Naive thymus-derived CD4-positive, alpha-beta T cell (primary cell): ENCODE measurements at regions not wholly inside any gene's neighbourhood (a gene's known extent, or its start where the extent isn't known, plus 50 kb on each side); places are given as distances from the start of the nearest gene placed in this dataset.

Source experiments
- ATAC-seq: fragments of 150-1000 bp; cut with Tn5 transposase; 2 replicates; pipeline ENCODE4 v1.10.0; 2021; ENCODE audit warnings: mild to moderate bottlenecking, moderate library complexity
- CTCF ChIA-PET: fragments of 350-600 bp; sonication (Branson Sonifier 250); formaldehyde crosslinking; loops from one replicate; lab custom pipeline; 2021; ENCODE audit warnings: antibody characterized with exemption; lab: Charles Lee
- POLR2A ChIA-PET: fragments of 350-600 bp; sonication (Branson Sonifier 250); formaldehyde crosslinking; loops from one replicate; lab custom pipeline; 2021; ENCODE audit warnings: antibody characterized with exemption, inconsistent platforms; lab: Charles Lee
- DNase-seq, 9 donors: peaks; one replicate each; pipeline versions ENCODE4 v3.0.0 to v3.0.0-alpha.2; 2020 to 2022; ENCODE audit warnings: mixed read lengths in 1 of 9
- H3K27ac ChIP-seq: one replicate; pipeline ENCODE4 v1.7.0; 2013; ENCODE audit warnings: mild to moderate bottlenecking, low read depth, low read length, moderate library complexity
- H3K27me3 ChIP-seq, 2 donors: one replicate each; pipeline ENCODE4 v1.7.0; 2013; ENCODE audit warnings: low read length in 2 of 2, mild to moderate bottlenecking in 2 of 2, moderate library complexity in 2 of 2; ENCODE audit not compliant: control insufficient read depth in 2 of 2, insufficient read depth in 2 of 2
- H3K36me3 ChIP-seq, 3 experiments: 1 replicate in 2 of 3; 2 replicates in 1 of 3; pipeline ENCODE4 v1.7.0; 2013; ENCODE audit warnings: low read length in 3 of 3, mild to moderate bottlenecking in 3 of 3, moderate library complexity in 1 of 3; ENCODE audit not compliant: insufficient read depth in 3 of 3, control insufficient read depth in 2 of 3
- H3K4me1 ChIP-seq, 2 donors: one replicate each; pipeline ENCODE4 v1.7.0; 2013; ENCODE audit warnings: low read length in 2 of 2, mild to moderate bottlenecking in 2 of 2, moderate library complexity in 1 of 2; ENCODE audit not compliant: control insufficient read depth in 2 of 2, insufficient read depth in 2 of 2
- H3K4me3 ChIP-seq: 2 replicates; pipeline ENCODE4 v1.7.0; 2013; ENCODE audit warnings: mild to moderate bottlenecking, low read length
- H3K9me3 ChIP-seq, 3 experiments: 1 replicate in 2 of 3; 2 replicates in 1 of 3; pipeline ENCODE4 v1.7.0; 2013; ENCODE audit warnings: low read length in 3 of 3; ENCODE audit not compliant: control insufficient read depth in 2 of 3
- H3K27ac Mint-ChIP-seq, 9 donors: one replicate each; pipeline ENCODE4 v1.8.0; 2020 to 2022; ENCODE audit warnings: mixed read lengths in 9 of 9, mild to moderate bottlenecking in 8 of 9, moderate library complexity in 5 of 9, inconsistent platforms in 2 of 9
- H3K27me3 Mint-ChIP-seq, 5 donors: one replicate each; pipeline ENCODE4 v1.8.0; 2021 to 2022; ENCODE audit warnings: mixed read lengths in 5 of 5, mild to moderate bottlenecking in 1 of 5
- H3K36me3 Mint-ChIP-seq, 5 donors: one replicate each; pipeline ENCODE4 v1.8.0; 2020 to 2022; ENCODE audit warnings: mixed read lengths in 5 of 5, mild to moderate bottlenecking in 3 of 5, inconsistent platforms in 1 of 5
- H3K4me1 Mint-ChIP-seq, 7 donors: one replicate each; pipeline ENCODE4 v1.8.0; 2020 to 2022; ENCODE audit warnings: mixed read lengths in 7 of 7, mild to moderate bottlenecking in 3 of 7, inconsistent platforms in 1 of 7
- H3K4me3 Mint-ChIP-seq, 10 donors: one replicate each; pipeline ENCODE4 v1.8.0; 2020 to 2022; ENCODE audit warnings: mild to moderate bottlenecking in 10 of 10, mixed read lengths in 10 of 10, moderate library complexity in 6 of 10, inconsistent platforms in 2 of 10
- H3K9me3 Mint-ChIP-seq, 11 donors: one replicate each; pipeline ENCODE4 v1.8.0; 2020 to 2022; ENCODE audit warnings: mixed read lengths in 11 of 11, mild to moderate bottlenecking in 4 of 11, inconsistent platforms in 1 of 11, moderate library complexity in 1 of 11
- intact Hi-C, 2 donors: fragments of 100-400 bp; cut with micrococcal nuclease; formaldehyde crosslinking; loops; one replicate each; pipeline ENCODE4 v1.15.1; 2023

DNA sequence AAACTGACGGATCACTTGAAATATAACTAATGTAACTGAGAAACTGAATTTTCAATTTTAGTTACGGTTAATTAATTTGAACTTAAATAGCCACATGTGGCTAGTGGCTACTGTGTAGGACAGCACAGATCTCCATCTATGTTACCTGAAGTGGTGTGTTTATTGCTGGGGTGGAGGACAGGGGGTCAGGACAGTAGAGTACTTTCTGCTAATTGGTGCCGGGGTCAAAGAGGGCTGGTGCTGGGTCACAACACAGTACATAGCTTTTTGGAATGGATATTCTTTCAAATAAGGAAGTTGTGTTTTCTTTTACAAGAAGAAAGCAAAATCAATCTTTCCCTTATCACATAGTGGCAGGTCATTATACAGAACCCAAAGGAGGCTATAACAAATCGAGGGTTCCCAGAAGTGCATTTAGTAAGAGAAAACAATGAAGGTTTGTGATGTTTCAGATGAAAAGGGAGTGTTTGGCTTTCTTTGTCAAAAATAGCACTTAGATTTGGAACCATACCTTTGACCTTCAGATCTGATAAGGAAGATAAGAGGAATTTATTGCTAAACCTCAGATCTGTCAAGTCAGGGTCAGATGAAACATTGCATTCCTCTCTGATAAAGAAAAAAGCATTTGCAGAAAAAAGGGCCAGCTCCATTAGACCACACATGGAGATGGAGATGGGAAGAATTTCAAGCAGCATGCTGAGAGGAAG lies 384.5 kb downstream of the AASDHPPT start:
- Histone ChIP-seq H3K4me1 (no peaks in the 10 kb centered on the region), H3K4me3 (no peak overlapping the region), H3K27ac (no peak overlapping the region), H3K27me3 (no peaks in the 10 kb centered on the region), H3K9me3 (no peaks in the 10 kb centered on the region), H3K36me3 (no peaks in the 10 kb centered on the region)
- DNase-seq = no peak
- H3K27ac Mint-ChIP-seq = no peak overlapping the region
- H3K36me3 Mint-ChIP-seq = no peaks in the 10 kb centered on the region
- H3K4me1 Mint-ChIP-seq = no peaks in the 10 kb centered on the region
- no peak for ATAC-seq
- POLR2A ChIA-PET = no interaction called here
- intact Hi-C loops = no loop called here
- H3K4me3 Mint-ChIP-seq = no peak overlapping the region
- CTCF ChIA-PET = no interaction called here
- peaks cover 0 to 17% (median 0%) of the 10 kb centered on the region in 11 donors for H3K9me3 Mint-ChIP-seq
- H3K27me3 Mint-ChIP-seq = peaks cover 0 to 3% (median 0%) of the 10 kb centered on the region in 5 donors

- Mint-ChIP-seq H3K36me3 (no peaks in the 10 kb centered on the region), H3K4me3 (no peak overlapping the region), H3K27me3 (peaks cover 0 to 3% (median 0%) of the 10 kb centered on the region in 5 donors), H3K4me1 (no peaks in the 10 kb centered on the region), H3K27ac (no peak overlapping the region), H3K9me3 (peaks cover 0 to 17% (median 0%) of the 10 kb centered on the region in 11 donors)
- no peaks in the 10 kb centered on the region for H3K9me3 ChIP-seq
- no peaks in the 10 kb centered on the region for H3K36me3 ChIP-seq
- DNase-seq (no peak), ATAC-seq (no peak)
- ChIA-PET POLR2A (no interaction called here), CTCF (no interaction called here)
- no peaks in the 10 kb centered on the region for H3K4me1 ChIP-seq
- no peak overlapping the region for H3K4me3 ChIP-seq
- H3K27ac ChIP-seq = no peak overlapping the region
- no peaks in the 10 kb centered on the region for H3K27me3 ChIP-seq
- intact Hi-C loops = no loop called here
Measured at GRCh38 chr11:106463154-106463553, 385.7 kb downstream of the AASDHPPT start.

DNA sequence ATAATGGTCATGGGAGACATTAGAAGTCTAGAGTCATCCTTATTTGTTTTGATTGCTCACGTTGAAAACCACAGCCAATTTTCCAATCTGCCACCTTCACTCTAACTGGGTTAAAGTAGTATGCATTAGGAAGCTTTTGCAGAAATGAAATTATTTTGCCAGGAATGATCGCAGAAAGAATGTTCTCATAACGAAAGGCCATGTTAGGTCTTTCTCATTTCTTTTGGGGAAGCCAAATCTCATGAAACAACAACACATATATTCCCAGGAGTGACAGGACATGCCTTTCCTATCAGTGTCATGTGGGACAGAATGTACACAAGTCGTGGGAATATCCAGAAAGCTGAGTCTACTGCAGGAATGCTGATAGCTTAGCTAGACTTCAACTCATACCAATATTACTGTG lies 386.3 kb downstream of the AASDHPPT start:
- ATAC-seq = no peak
- H3K9me3 ChIP-seq = no peaks in the 10 kb centered on the region
- CTCF ChIA-PET = no interaction called here

DNA sequence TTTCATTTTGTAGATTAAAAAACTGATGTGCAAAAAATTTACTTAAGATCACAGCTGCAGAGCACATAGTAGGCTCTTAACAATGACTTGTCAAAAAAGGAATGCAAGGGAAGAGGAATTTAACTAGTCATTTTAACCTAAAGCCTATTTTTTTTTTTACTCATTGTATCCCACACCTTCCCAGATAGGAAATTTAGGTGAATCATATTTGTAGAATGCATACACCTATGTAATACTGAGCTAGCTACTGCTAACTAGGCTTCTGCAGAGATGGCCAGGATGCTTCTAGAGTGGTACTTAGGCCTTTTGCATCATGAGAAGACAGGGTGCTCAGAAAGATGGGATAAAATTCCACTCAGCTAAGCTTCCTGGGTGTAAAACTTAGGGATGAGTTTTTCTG lies 387.3 kb downstream of the AASDHPPT start:
- CTCF ChIA-PET = no interaction called here
- no peak for ATAC-seq
- H3K27ac Mint-ChIP-seq = no peak overlapping the region

More for the DNA sequence above, 386.3 kb downstream of the AASDHPPT start:
- intact Hi-C loops = no loop called here
- no peak for DNase-seq
- POLR2A ChIA-PET = no interaction called here
- Histone ChIP-seq H3K4me3 (no peak overlapping the region), H3K27ac (no peak overlapping the region), H3K36me3 (no peaks in the 10 kb centered on the region), H3K27me3 (no peaks in the 10 kb centered on the region), H3K4me1 (no peaks in the 10 kb centered on the region)
- no peak overlapping the region for H3K27ac Mint-ChIP-seq
- H3K4me1 Mint-ChIP-seq = no peaks in the 10 kb centered on the region
- no peak overlapping the region for H3K4me3 Mint-ChIP-seq
- H3K9me3 Mint-ChIP-seq = peaks cover 0 to 17% (median 2%) of the 10 kb centered on the region in 11 donors
- peaks cover 0 to 3% (median 0%) of the 10 kb centered on the region in 5 donors for H3K27me3 Mint-ChIP-seq
- H3K36me3 Mint-ChIP-seq = no peaks in the 10 kb centered on the region

GRCh38 chr11:106466521-106467080 lies 389.1 kb downstream of the AASDHPPT start:
- H3K36me3 ChIP-seq = no peaks in the 10 kb centered on the region
- H3K27me3 ChIP-seq = no peaks in the 10 kb centered on the region
- ChIA-PET CTCF (no interaction called here), POLR2A (no interaction called here)
- Mint-ChIP-seq H3K27ac (no peak overlapping the region), H3K36me3 (no peaks in the 10 kb centered on the region), H3K4me1 (no peaks in the 10 kb centered on the region), H3K27me3 (peaks cover 0 to 3% (median 0%) of the 10 kb centered on the region in 5 donors), H3K9me3 (peaks cover 0 to 22% (median 1%) of the 10 kb centered on the region in 11 donors), H3K4me3 (no peak overlapping the region)
- H3K9me3 ChIP-seq = no peaks in the 10 kb centered on the region
- H3K27ac ChIP-seq = no peak overlapping the region
- intact Hi-C loops = no loop called here
- H3K4me3 ChIP-seq = no peak overlapping the region
- DNase-seq = no peak
- no peak for ATAC-seq
- H3K4me1 ChIP-seq = no peaks in the 10 kb centered on the region

More for the DNA sequence above, 387.3 kb downstream of the AASDHPPT start:
- Mint-ChIP-seq H3K27me3 (peaks cover 0 to 3% (median 0%) of the 10 kb centered on the region in 5 donors), H3K4me1 (no peaks in the 10 kb centered on the region), H3K9me3 (peaks cover 0 to 18% (median 2%) of the 10 kb centered on the region in 11 donors), H3K36me3 (no peaks in the 10 kb centered on the region), H3K4me3 (no peak overlapping the region)
- intact Hi-C loops = no loop called here
- Histone ChIP-seq H3K27ac (no peak overlapping the region), H3K36me3 (no peaks in the 10 kb centered on the region), H3K27me3 (no peaks in the 10 kb centered on the region), H3K4me3 (no peak overlapping the region), H3K9me3 (no peaks in the 10 kb centered on the region), H3K4me1 (no peaks in the 10 kb centered on the region)
- POLR2A ChIA-PET = no interaction called here
- DNase-seq = no peak

DNA sequence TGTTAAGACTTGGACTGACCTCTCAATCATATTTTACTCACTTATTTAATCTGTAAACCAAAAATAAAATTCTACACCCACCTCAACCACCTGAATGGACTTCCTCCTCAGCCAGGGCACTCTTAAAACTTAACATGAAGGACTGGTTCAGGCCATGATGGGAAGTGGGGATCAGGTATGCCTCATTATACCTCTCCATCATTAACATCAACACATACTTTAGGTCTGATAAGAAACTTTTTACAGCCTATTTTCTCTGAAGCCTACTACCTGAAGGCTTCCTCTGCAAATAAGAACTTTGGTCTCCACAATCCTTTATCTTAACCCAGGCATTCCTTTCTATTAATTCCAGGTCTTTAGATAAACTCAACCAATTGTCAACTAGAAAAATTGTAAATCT lies 390.0 kb downstream of the AASDHPPT start:
- intact Hi-C loops = no loop called here
- no peak for DNase-seq
- ChIA-PET POLR2A (no interaction called here), CTCF (interaction anchor here (0.7 kb wide), 1 partner anchor 11 kb away, joined by 3 read pairs; no protein-coding TSS in a partner anchor)
- no peak overlapping the region for H3K4me3 Mint-ChIP-seq
- ATAC-seq = no peak
- H3K27ac ChIP-seq = no peak overlapping the region
- H3K4me1 Mint-ChIP-seq = no peaks in the 10 kb centered on the region
- no peaks in the 10 kb centered on the region for H3K9me3 ChIP-seq
- no peaks in the 10 kb centered on the region for H3K36me3 Mint-ChIP-seq
- H3K36me3 ChIP-seq = no peaks in the 10 kb centered on the region
- H3K27me3 ChIP-seq = no peaks in the 10 kb centered on the region
- no peak overlapping the region for H3K4me3 ChIP-seq
- H3K27ac Mint-ChIP-seq = no peak overlapping the region
- H3K9me3 Mint-ChIP-seq = peaks cover 0 to 15% (median 2%) of the 10 kb centered on the region in 11 donors
- no peaks in the 10 kb centered on the region for H3K4me1 ChIP-seq
- no peaks in the 10 kb centered on the region for H3K27me3 Mint-ChIP-seq

DNA sequence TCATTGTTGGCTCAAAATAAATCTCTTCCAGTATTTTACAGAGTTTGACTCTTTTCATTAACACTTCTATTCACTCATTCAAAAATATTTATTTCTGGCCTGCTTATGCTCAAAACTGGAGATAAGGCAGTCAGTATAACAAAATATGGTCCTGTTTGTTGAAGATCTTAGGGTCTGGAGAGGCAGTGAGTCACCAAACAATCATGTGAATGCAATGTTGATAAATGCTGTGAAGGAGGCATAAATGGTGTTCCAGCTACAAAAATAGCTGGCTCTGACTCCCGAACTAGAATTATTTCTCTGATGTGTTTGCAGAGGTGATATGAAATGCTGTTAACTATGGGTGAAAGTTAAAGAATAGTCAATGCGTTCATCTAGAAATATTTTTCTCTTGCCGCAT lies 390.6 kb downstream of the AASDHPPT start:
- no peaks in the 10 kb centered on the region for H3K4me1 ChIP-seq
- ATAC-seq (no peak), DNase-seq (no peak)
- CTCF ChIA-PET = interaction anchor here (0.7 kb wide), 1 partner anchor 11 kb away, joined by 3 read pairs; no protein-coding TSS in a partner anchor
- peaks cover 0 to 15% (median 2%) of the 10 kb centered on the region in 11 donors for H3K9me3 Mint-ChIP-seq
- no peak overlapping the region for H3K27ac ChIP-seq
- no peaks in the 10 kb centered on the region for H3K4me1 Mint-ChIP-seq
- intact Hi-C loops = no loop called here
- H3K27me3 Mint-ChIP-seq = no peaks in the 10 kb centered on the region
- POLR2A ChIA-PET = no interaction called here
- H3K36me3 Mint-ChIP-seq = no peaks in the 10 kb centered on the region
- no peak overlapping the region for H3K4me3 Mint-ChIP-seq
- H3K4me3 ChIP-seq = no peak overlapping the region
- no peaks in the 10 kb centered on the region for H3K27me3 ChIP-seq
- no peak overlapping the region for H3K27ac Mint-ChIP-seq
- H3K9me3 ChIP-seq = no peaks in the 10 kb centered on the region
- H3K36me3 ChIP-seq = no peaks in the 10 kb centered on the region
